Smooth muscle cell (in vitro differentiated cells): ENCODE measurements at regions not wholly inside any gene's neighbourhood (a gene's known extent, or its start where the extent isn't known, plus 50 kb on each side); places are given as distances from the start of the nearest gene placed in this dataset.

Experiments
- DNase-seq: peaks from one replicate; lab custom pipeline; 2025; ENCODE audit not compliant: unreplicated experiment; lab: John Stamatoyannopoulos, UW
- H2AFZ ChIP-seq: fragments of 200-600 bp; sonication (generic); 2 replicates; pipeline ENCODE4 v1.6.0; 2016; ENCODE audit warnings: antibody characterized with exemption, low read depth, mild to moderate bottlenecking
- H3F3A ChIP-seq: fragments of 200-600 bp; sonication (generic); 2 replicates; pipeline ENCODE4 v1.6.0; 2017; ENCODE audit warnings: antibody characterized with exemption, low read depth
- H3K27ac ChIP-seq: fragments of 200-600 bp; sonication (generic); 2 replicates; pipeline ENCODE4 v1.5.1; 2016; ENCODE audit warnings: low read depth, mild to moderate bottlenecking
- H3K27me3 ChIP-seq: fragments of 200-600 bp; sonication (generic); 2 replicates; pipeline ENCODE4 v1.6.1; 2016; ENCODE audit warnings: low read depth, mild to moderate bottlenecking
- H3K36me3 ChIP-seq: fragments of 200-600 bp; sonication (generic); 2 replicates; pipeline ENCODE4 v1.5.1; 2016; ENCODE audit warnings: low read depth
- H3K4me1 ChIP-seq: fragments of 200-600 bp; sonication (generic); 2 replicates; pipeline ENCODE4 v1.5.1; 2016; ENCODE audit warnings: low read depth
- H3K4me2 ChIP-seq: fragments of 200-600 bp; sonication (generic); 2 replicates; pipeline ENCODE4 v1.6.0; 2016; ENCODE audit warnings: mild to moderate bottlenecking
- H3K4me3 ChIP-seq: fragments of 200-600 bp; sonication (generic); 2 replicates; pipeline ENCODE4 v1.5.1; 2016; ENCODE audit warnings: mild to moderate bottlenecking
- H3K79me2 ChIP-seq: fragments of 200-600 bp; sonication (generic); 2 replicates; pipeline ENCODE4 v1.6.0; 2016; ENCODE audit warnings: low read depth, mild to moderate bottlenecking
- H3K9ac ChIP-seq: fragments of 200-600 bp; sonication (generic); 2 replicates; pipeline ENCODE4 v1.6.0; 2016; ENCODE audit warnings: low read depth
- H3K9me3 ChIP-seq: fragments of 200-600 bp; sonication (generic); replicated peaks from 2 replicates; pipeline ENCODE4 v1.5.1; 2016; ENCODE audit warnings: low read depth
- H4K20me1 ChIP-seq: fragments of 200-600 bp; sonication (generic); 2 replicates; pipeline ENCODE4 v1.6.0; 2016; ENCODE audit warnings: low read depth
- WGBS: methylation state at CpG from one replicate; pipeline ENCODE4 v1.1.7; 2016; ENCODE audit warnings: low lambda C conversion rate; 5-methylcytosine and 5-hydroxymethylcytosine counted together
- TF ChIP-seq, protein P1 (sequence below): fragments of 200-600 bp; sonication (generic); IDR thresholded peaks from 2 replicates; pipeline ENCODE4 v1.5.1; 2017; ENCODE audit warnings: borderline replicate concordance, mild to moderate bottlenecking, antibody characterized with exemption; ENCODE audit not compliant: insufficient read depth, poor library complexity, severe bottlenecking

DNA sequence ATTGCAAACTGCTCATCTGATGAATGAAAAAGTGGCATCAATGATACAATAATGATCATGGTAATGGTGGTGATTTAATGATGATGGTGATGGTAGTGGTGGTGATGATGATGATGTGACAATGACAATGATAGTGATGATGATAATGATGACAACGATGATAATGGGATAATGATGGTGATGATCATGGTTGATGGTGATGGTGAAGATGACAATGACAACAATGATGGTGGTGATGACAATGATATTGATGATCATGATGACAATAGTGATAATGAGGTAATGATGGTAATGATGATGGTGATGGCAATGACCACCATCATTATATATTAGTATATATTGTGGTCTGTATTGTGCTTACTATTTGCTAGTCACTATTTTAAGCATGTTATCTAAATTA is 474.3 kb downstream of the TBC1D22A start:
- Histone ChIP-seq H2AFZ (no peak overlapping the region), H3K79me2 (no peaks in the 10 kb centered on the region), H3K27me3 (no peaks in the 10 kb centered on the region), H3K4me3 (no peak overlapping the region), H3K36me3 (no peaks in the 10 kb centered on the region), H3K4me1 (no peaks in the 10 kb centered on the region), H3K9me3 (no peaks in the 10 kb centered on the region), H3K9ac (no peak overlapping the region), H3F3A (no peaks in the 10 kb centered on the region), H4K20me1 (no peaks in the 10 kb centered on the region), H3K4me2 (no peak overlapping the region), H3K27ac (no peak overlapping the region)
- TF ChIP-seq, protein P1, sequence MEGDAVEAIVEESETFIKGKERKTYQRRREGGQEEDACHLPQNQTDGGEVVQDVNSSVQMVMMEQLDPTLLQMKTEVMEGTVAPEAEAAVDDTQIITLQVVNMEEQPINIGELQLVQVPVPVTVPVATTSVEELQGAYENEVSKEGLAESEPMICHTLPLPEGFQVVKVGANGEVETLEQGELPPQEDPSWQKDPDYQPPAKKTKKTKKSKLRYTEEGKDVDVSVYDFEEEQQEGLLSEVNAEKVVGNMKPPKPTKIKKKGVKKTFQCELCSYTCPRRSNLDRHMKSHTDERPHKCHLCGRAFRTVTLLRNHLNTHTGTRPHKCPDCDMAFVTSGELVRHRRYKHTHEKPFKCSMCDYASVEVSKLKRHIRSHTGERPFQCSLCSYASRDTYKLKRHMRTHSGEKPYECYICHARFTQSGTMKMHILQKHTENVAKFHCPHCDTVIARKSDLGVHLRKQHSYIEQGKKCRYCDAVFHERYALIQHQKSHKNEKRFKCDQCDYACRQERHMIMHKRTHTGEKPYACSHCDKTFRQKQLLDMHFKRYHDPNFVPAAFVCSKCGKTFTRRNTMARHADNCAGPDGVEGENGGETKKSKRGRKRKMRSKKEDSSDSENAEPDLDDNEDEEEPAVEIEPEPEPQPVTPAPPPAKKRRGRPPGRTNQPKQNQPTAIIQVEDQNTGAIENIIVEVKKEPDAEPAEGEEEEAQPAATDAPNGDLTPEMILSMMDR, result no peak
- 75% methylated on average over 1 of the region's 1 CpG for WGBS
- DNase-seq, result no peak

DNA sequence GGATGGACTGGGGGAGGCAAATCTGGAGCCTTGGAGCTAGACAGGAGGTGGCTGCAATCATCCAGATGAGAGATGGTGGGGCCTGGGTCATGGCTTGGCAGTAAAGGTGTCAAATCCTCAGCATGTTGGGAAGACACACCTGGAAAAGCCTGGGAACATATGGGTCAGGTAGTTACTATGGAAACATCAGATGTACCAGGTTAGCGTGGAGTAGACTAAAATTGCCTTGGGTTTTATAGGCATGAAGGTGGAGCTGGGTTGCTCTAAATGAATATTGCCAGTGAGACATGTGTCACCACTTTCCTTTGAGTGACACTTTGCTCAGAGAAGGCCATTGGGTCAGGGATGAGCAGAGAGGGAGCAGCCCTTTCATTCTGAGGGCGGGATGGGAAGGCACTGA is 473.7 kb downstream of the TBC1D22A start:
- Histone ChIP-seq H3K79me2 (no peaks in the 10 kb centered on the region), H3K4me3 (no peak overlapping the region), H3K4me2 (no peak overlapping the region), H3K4me1 (no peaks in the 10 kb centered on the region), H3K9ac (no peak overlapping the region), H3K27ac (no peak overlapping the region), H3K27me3 (no peaks in the 10 kb centered on the region), H3K9me3 (no peaks in the 10 kb centered on the region), H4K20me1 (no peaks in the 10 kb centered on the region), H3F3A (no peaks in the 10 kb centered on the region), H2AFZ (no peak overlapping the region), H3K36me3 (no peaks in the 10 kb centered on the region)
- no peak for DNase-seq
- 60% methylated on average over 2 of the region's 2 CpGs for WGBS
- TF ChIP-seq, protein P1, result no peak

DNA sequence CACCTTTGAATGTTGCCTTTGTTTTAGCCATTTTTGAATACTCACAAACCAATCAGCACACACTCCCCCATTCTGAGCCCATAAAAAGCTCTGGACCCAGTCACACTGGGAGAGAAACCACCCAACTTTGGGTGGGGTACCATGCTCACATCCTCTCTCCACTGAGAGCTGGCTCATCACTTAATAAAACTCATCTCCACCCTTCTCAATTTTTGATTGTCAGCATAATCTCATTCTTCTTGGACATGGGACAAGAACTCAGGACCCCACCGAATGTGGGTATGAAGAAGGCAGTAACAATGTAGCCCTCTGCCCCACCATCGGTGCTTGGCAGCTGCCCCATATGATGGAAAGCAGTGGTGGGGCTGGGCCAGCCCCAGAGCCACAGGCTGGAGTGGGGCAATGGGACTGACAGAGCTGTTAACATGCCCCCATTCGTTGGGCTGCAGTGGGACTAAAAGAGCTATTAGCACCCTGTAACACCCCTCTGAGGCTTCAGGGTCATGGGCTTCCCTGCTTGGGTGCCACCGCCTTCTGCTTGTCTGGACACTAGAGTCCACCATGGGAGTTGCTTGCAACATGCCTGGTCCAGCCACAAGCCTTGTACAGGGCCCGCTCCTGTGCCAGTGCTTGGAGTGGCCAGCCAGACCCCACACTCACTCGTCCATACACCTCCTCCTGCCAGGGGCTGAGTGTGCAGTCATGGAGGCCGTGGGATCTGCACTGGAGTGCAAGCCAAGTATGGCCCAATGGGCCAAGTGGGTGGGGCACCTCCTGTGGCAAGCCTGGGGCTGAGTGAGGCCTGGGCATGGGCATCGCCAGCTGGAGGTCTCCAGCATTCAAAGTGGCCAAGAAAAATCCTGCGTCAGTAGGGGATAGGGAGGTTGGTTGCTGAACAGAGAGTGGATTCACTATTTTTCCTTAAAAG is 471.1 kb downstream of the TBC1D22A start:
- WGBS, result 72% methylated on average over 9 of the region's 9 CpGs
- DNase-seq, result no peak

More for the DNA sequence above, 471.1 kb downstream of the TBC1D22A start:
- H3K4me3 ChIP-seq, result no peak overlapping the region
- no peak overlapping the region for H3K27ac ChIP-seq
- no peaks in the 10 kb centered on the region for H3K4me1 ChIP-seq
- H4K20me1 ChIP-seq, result no peaks in the 10 kb centered on the region
- TF ChIP-seq, protein P1, result no peak
- H3K9ac ChIP-seq, result no peak overlapping the region
- H3K27me3 ChIP-seq, result no peaks in the 10 kb centered on the region
- no peaks in the 10 kb centered on the region for H3K79me2 ChIP-seq
- H3F3A ChIP-seq, result no peaks in the 10 kb centered on the region
- no peak overlapping the region for H3K4me2 ChIP-seq
- no peaks in the 10 kb centered on the region for H3K36me3 ChIP-seq
- no peak overlapping the region for H2AFZ ChIP-seq
- peaks cover 6% of the 10 kb centered on the region for H3K9me3 ChIP-seq
